ENCODE measurements at regions not wholly inside any gene's neighbourhood (a gene's known extent, or its start where the extent isn't known, plus 50 kb on each side); places are given as distances from the start of the nearest gene placed in this dataset.

GRCh38 chr15:66851311-66852063 lies 149.5 kb downstream of the SMAD6 start (continued):
- TF ChIP-seq BCL11A (IDR thresholded peaks at IDR 0.05; ENCODE audit: low read depth in 2 of 2, low read length in 2 of 2), result no peak
- TF ChIP-seq NRF1 (IDR thresholded peaks at IDR 0.05; ENCODE audit: low read depth, low read length), result no peak
- no peak for TF ChIP-seq BACH1 (IDR thresholded peaks at IDR 0.05; ENCODE audit: low read length)
- peak; percentile 70; the same call in 1 of the 2 replicates for TF ChIP-seq CREB1 (IDR thresholded peaks at IDR 0.05)
- no peak for TF ChIP-seq TBP (IDR thresholded peaks at IDR 0.05; ENCODE audit: low read depth, low read length)
- no peak for TF ChIP-seq RXRA (IDR thresholded peaks at IDR 0.05; ENCODE audit: insufficient read depth, low read depth, low read length)
- TF ChIP-seq YY1 (IDR thresholded peaks at IDR 0.05; ENCODE audit: low read depth, low read length), result no peak; the same call in 1 of the 2 replicates
- TF ChIP-seq NANOG (IDR thresholded peaks at IDR 0.05; ENCODE audit: insufficient read depth, low read depth, low read length, poor library complexity, severe bottlenecking), result no peak
- no peak for TF ChIP-seq SUZ12 (IDR thresholded peaks at IDR 0.05; ENCODE audit: low read length)
- TF ChIP-seq RNF2 (IDR thresholded peaks at IDR 0.05; ENCODE audit: borderline replicate concordance, low read depth, low read length, missing control alignments, poor library complexity, severe bottlenecking), result no peak
- 0 out of 2 replicates have a peak, but pooled peaks have one; percentile 51 for TF ChIP-seq JUND (IDR thresholded peaks at IDR 0.05; ENCODE audit: low read length)
- peak; percentile 80 to 90 for TF ChIP-seq RAD21 (IDR thresholded peaks at IDR 0.05 in 1 of 2, conservative IDR thresholded peaks at IDR 0.05 in 1 of 2; ENCODE audit: low read depth in 2 of 2, low read length in 2 of 2)
- no peak for TF ChIP-seq ZNF274 (IDR thresholded peaks at IDR 0.05; ENCODE audit: borderline replicate concordance, extremely low read depth, low read length)
- TF ChIP-seq TAF7 (optimal IDR thresholded peaks at IDR 0.05; ENCODE audit: borderline replicate concordance, low read depth, low read length), result no peak
- no peak for TF ChIP-seq SP2 (IDR thresholded peaks at IDR 0.05; ENCODE audit: low read length)
- no peak for TF ChIP-seq USF2 (IDR thresholded peaks at IDR 0.05; ENCODE audit: low read length)
- TF ChIP-seq CTBP2 (IDR thresholded peaks at IDR 0.05; ENCODE audit: borderline replicate concordance, insufficient read depth, insufficient read length, low read length), result no peak
